OCI-LY1 (cell line): ENCODE measurements at regions not wholly inside any gene's neighbourhood (a gene's known extent, or its start where the extent isn't known, plus 50 kb on each side); places are given as distances from the start of the nearest gene placed in this dataset.

Experiments
- H2AFZ ChIP-seq: fragments of 200-600 bp; sonication (generic), shearing (Covaris generic); 2 replicates; pipeline ENCODE4 v1.6.0; 2014; ENCODE audit warnings: antibody characterized with exemption, mild to moderate bottlenecking, low read length
- H3F3A ChIP-seq: fragments of 200-600 bp; sonication (generic), shearing (Covaris generic); 2 replicates; pipeline ENCODE4 v1.6.0; 2014; ENCODE audit warnings: mild to moderate bottlenecking, antibody characterized with exemption, low read length, moderate library complexity; ENCODE audit not compliant: insufficient read depth
- H3K27ac ChIP-seq: fragments of 200-600 bp; sonication (generic); 2 replicates; pipeline ENCODE4 v1.5.1; 2014; ENCODE audit warnings: low read length, mixed run types, mild to moderate bottlenecking, low read depth; ENCODE audit not compliant: poor library complexity, severe bottlenecking
- H3K27me3 ChIP-seq: fragments of 200-600 bp; sonication (generic); 2 replicates; pipeline ENCODE4 v1.6.0; 2014; ENCODE audit warnings: antibody characterized with exemption, mild to moderate bottlenecking, low read length, moderate library complexity; ENCODE audit not compliant: insufficient read depth
- H3K36me3 ChIP-seq: fragments of 200-600 bp; sonication (generic); 2 replicates; pipeline ENCODE4 v1.6.1; 2014; ENCODE audit warnings: mild to moderate bottlenecking, antibody characterized with exemption, low read length, moderate library complexity, mixed read lengths; ENCODE audit not compliant: insufficient read depth
- H3K4me1 ChIP-seq: fragments of 200-600 bp; sonication (generic); 2 replicates; pipeline ENCODE4 v1.5.1; 2014; ENCODE audit warnings: mild to moderate bottlenecking, low read length, moderate library complexity; ENCODE audit not compliant: insufficient read depth, severe bottlenecking
- H3K4me2 ChIP-seq: fragments of 200-600 bp; sonication (generic), shearing (Covaris generic); 2 replicates; pipeline ENCODE4 v1.6.1; 2014; ENCODE audit warnings: low read length
- H3K4me3 ChIP-seq: fragments of 200-600 bp; sonication (generic); 2 replicates; pipeline ENCODE4 v1.5.1; 2014; ENCODE audit warnings: low read length, low read depth, mild to moderate bottlenecking, mixed read lengths; ENCODE audit not compliant: poor library complexity, severe bottlenecking
- H3K79me2 ChIP-seq: fragments of 200-600 bp; shearing (Covaris generic); 2 replicates; pipeline ENCODE4 v1.6.1; 2016; ENCODE audit warnings: mixed run types, low read length, mixed read lengths; ENCODE audit not compliant: insufficient read depth
- H3K9ac ChIP-seq: fragments of 200-600 bp; sonication (generic), shearing (Covaris generic); 2 replicates; pipeline ENCODE4 v1.6.1; 2014; ENCODE audit warnings: mild to moderate bottlenecking, low read length, mixed read lengths
- H3K9me2 ChIP-seq: fragments of 200-600 bp; sonication (generic), shearing (Covaris generic); 2 replicates; pipeline ENCODE4 v1.6.1; 2014; ENCODE audit warnings: low read depth, mild to moderate bottlenecking, low read length, mixed read lengths
- H3K9me3 ChIP-seq: fragments of 200-600 bp; shearing (Covaris generic); 2 replicates; pipeline ENCODE4 v1.6.1; 2014; ENCODE audit warnings: low read length, mixed read lengths
- H4K20me1 ChIP-seq: fragments of 200-600 bp; sonication (generic), shearing (Covaris generic); 2 replicates; pipeline ENCODE4 v1.6.0; 2016; ENCODE audit warnings: mild to moderate bottlenecking, low read length; ENCODE audit not compliant: insufficient read depth
- EZH2 ChIP-seq: fragments of 200-600 bp; sonication (generic), shearing (Covaris generic); IDR thresholded peaks from 2 replicates; pipeline ENCODE4 v1.8.0; 2017; ENCODE audit warnings: borderline replicate concordance, mixed run types, mild to moderate bottlenecking, antibody characterized with exemption, low read length, moderate library complexity, mixed read lengths
- TF ChIP-seq, protein P1 (sequence below): fragments of 200-600 bp; sonication (generic), shearing (Covaris generic); IDR thresholded peaks from 2 replicates; pipeline ENCODE4 v1.5.1; 2017; ENCODE audit warnings: mild to moderate bottlenecking, antibody characterized with exemption, low read length, moderate library complexity, mixed read lengths

DNA sequence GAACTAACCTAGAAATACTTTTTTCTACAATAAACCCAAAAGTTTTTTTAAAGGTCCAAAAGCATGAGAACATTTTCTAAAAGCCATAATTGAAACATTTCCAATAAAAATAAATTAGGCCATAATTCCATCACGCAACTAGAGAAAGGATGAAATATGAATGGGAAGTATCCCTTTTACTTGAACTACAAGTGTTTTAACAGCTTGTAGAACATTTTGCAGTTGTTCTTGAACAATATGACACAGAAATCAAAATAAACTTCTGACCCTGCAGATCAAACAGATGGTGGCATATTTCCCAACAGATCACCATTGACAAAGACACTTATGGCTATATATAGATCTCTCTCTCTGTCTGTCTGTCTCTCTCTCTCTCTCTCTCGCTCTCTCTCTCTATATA, 624.4 kb downstream of the PSAT1 start:
- H3K9ac ChIP-seq: no peak overlapping the region
- H3F3A ChIP-seq: no peaks in the 10 kb centered on the region
- TF ChIP-seq EZH2: no peak
- TF ChIP-seq, protein P1, sequence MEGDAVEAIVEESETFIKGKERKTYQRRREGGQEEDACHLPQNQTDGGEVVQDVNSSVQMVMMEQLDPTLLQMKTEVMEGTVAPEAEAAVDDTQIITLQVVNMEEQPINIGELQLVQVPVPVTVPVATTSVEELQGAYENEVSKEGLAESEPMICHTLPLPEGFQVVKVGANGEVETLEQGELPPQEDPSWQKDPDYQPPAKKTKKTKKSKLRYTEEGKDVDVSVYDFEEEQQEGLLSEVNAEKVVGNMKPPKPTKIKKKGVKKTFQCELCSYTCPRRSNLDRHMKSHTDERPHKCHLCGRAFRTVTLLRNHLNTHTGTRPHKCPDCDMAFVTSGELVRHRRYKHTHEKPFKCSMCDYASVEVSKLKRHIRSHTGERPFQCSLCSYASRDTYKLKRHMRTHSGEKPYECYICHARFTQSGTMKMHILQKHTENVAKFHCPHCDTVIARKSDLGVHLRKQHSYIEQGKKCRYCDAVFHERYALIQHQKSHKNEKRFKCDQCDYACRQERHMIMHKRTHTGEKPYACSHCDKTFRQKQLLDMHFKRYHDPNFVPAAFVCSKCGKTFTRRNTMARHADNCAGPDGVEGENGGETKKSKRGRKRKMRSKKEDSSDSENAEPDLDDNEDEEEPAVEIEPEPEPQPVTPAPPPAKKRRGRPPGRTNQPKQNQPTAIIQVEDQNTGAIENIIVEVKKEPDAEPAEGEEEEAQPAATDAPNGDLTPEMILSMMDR: no peak

GRCh38 chr9:78923966-78924659, 627.2 kb downstream of the PSAT1 start:
- H3K36me3 ChIP-seq: no peaks in the 10 kb centered on the region
- H3K4me2 ChIP-seq: no peak overlapping the region
- TF ChIP-seq, protein P1: no peak
- no peak for TF ChIP-seq EZH2
- no peaks in the 10 kb centered on the region for H3K9me3 ChIP-seq
- no peaks in the 10 kb centered on the region for H3K79me2 ChIP-seq
- no peaks in the 10 kb centered on the region for H3K27me3 ChIP-seq
- no peak overlapping the region for H3K27ac ChIP-seq
- H4K20me1 ChIP-seq: no peaks in the 10 kb centered on the region
- no peak overlapping the region for H2AFZ ChIP-seq
- H3K4me3 ChIP-seq: no peak overlapping the region
- H3K9ac ChIP-seq: no peak overlapping the region
- H3K4me1 ChIP-seq: no peaks in the 10 kb centered on the region
- H3F3A ChIP-seq: no peaks in the 10 kb centered on the region
- no peaks in the 10 kb centered on the region for H3K9me2 ChIP-seq

More for the DNA sequence above, 624.4 kb downstream of the PSAT1 start:
- Histone ChIP-seq H4K20me1 (no peaks in the 10 kb centered on the region), H3K79me2 (no peaks in the 10 kb centered on the region), H3K4me2 (no peak overlapping the region), H3K27me3 (no peaks in the 10 kb centered on the region), H3K4me1 (no peaks in the 10 kb centered on the region), H3K27ac (no peak overlapping the region), H3K4me3 (no peak overlapping the region), H2AFZ (no peak overlapping the region), H3K9me2 (no peaks in the 10 kb centered on the region), H3K9me3 (no peaks in the 10 kb centered on the region), H3K36me3 (no peaks in the 10 kb centered on the region)

DNA sequence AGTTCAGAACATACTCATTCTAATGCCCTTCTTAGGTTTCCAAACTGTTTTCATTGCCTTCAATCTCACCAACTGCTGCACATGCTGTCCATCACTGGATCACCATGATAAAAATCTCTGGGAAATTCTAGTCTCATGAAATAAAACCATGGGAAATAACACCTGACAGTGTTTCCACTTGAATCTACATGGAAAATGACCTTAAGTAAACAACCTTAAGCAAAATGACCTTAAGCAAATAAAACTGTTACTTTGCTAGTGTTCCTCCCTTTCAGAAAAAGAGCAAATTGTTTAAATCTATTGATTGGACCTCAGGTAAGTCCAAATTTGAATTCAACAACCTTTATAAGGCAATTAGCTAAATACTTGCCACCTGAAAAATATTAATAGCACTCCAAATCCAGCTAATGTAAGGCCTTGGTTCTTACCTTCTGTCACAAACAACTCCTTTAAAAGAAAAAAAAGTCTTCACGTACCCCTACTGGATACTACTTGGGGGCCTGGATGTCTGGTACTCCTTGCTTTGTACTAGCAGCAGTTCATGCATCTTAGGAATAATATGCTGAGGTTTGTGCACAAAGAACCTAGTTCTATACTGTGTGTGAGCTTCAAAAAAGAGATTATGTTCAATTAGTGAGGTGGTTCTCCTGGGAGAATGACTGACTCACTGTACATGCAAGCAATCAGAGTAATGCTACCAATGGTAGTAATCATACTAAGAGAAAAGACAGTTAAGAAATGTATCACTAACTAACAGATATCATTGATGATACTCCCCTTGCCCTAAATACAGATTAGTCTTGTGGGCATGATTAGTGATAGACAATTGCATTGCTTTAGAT, 630.4 kb downstream of the PSAT1 start:
- Histone ChIP-seq H3K4me3 (no peak overlapping the region), H3K4me1 (no peaks in the 10 kb centered on the region), H3K27ac (no peak overlapping the region), H3K4me2 (no peak overlapping the region), H3K9ac (no peak overlapping the region), H2AFZ (no peak overlapping the region), H3K79me2 (no peaks in the 10 kb centered on the region), H3K27me3 (no peaks in the 10 kb centered on the region), H4K20me1 (no peaks in the 10 kb centered on the region), H3K36me3 (no peaks in the 10 kb centered on the region), H3K9me3 (no peaks in the 10 kb centered on the region), H3F3A (no peaks in the 10 kb centered on the region), H3K9me2 (no peaks in the 10 kb centered on the region)
- TF ChIP-seq EZH2: no peak
- TF ChIP-seq, protein P1: no peak
